Hypothalamus (tissue), 51 donors: ENCODE measurements at regions not wholly inside any gene's neighbourhood (a gene's known extent, or its start where the extent isn't known, plus 50 kb on each side); places are given as distances from the start of the nearest gene placed in this dataset.
"Not testable (repeated sequence)": the region's sequence is repeated elsewhere in the genome, so short reads cannot be mapped to it uniquely, and the experiment has no call there.

Experiments
- DNase-seq, 51 donors: peaks; one replicate each; lab custom pipeline; 2025; lab: John Stamatoyannopoulos, UW

DNA sequence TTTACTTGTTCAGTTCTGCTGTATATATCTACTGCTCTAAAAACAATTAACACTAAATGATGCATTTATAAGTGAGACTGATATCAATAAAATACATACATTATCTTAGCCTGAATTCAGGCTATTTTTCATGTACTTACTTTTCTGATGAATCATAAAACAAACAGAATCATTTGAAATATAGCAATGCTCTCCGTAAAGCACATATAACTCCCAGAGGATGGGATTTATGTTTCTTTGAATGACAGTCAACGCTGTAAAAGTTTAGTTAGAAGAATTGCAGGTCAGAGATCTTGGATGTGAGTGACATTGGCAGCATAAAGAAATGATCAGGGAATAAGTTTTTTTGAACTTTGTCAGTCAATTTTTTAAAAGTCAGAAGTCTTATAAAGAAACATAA lies 740.2 kb upstream of the NOVA1 start:
- DNase-seq = no peak

DNA sequence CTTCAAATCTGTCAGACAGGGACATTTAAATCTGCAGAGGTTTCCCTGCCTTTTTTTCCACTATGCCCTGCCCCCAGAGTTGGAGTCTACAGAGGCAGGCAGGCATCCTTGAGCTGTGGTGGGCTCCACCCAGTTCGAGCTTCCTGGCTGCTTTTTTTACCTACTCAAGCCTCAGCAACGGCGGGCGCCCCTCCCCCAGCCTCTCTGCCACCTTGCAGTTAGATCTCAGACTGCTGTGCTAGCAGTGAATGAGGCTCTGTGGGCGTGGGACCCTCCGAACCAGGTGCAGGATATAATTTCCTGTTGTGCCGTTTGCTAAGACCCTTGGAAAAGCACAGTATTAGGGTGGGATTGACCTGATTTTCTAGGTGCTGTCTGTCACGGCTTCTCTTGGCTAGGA lies 765.2 kb upstream of the NOVA1 start:
- not testable (repeated sequence) for DNase-seq

DNA sequence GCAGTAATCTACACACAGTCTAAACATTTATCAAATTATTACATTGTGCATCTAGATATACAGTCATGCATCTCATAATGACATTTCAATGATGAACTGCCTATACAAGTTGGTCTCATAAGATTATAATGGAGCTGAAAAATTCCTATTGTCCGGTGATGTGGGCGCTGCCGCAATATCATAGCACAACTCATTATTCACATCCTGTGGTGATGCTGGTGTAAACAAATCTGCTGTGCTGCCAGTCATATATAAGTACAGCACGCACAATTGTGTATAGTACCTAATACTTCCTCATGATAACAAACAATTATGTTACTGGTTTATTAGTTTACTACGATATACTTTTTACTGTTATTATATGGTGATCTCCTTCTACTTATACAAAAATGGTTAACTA lies 768.8 kb upstream of the NOVA1 start:
- no peak for DNase-seq

DNA sequence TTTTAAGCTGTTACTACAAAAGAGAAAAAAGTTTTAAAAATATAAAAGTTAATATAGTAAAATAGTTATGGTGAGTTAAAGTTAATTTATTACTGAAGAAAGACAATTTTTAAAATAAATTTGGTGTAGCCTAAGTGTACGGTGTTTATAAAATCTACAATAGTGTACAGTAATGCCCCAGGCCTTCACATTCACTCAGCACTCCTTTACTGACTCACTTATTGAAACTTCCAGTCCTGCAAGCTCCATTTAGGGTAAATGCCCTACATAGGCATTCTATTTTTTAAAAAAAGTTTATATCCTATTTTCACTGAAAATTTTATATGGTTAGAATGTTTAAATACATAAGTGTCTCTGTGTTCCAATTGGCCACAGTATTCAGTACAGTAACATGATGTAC lies 769.5 kb upstream of the NOVA1 start:
- DNase-seq = no peak

DNA sequence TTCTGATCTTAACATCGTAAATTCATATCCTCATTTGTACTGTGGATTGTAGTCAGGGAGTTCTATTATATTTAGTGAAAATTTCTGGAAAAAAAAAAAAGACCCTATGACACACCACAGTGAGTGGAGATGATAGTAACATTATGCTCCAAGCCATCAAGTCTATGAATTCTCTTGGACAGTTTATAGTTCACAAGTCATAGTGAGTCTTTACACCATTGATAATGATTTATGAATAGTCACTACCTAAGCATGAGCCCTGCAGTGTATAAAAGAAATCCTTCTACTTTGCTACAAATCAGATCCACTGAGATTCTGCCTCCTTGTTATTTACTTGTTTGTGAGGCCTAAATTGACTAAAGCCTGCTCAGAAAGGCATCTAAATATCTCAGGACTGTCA lies 772.2 kb upstream of the NOVA1 start:
- no peak for DNase-seq

DNA sequence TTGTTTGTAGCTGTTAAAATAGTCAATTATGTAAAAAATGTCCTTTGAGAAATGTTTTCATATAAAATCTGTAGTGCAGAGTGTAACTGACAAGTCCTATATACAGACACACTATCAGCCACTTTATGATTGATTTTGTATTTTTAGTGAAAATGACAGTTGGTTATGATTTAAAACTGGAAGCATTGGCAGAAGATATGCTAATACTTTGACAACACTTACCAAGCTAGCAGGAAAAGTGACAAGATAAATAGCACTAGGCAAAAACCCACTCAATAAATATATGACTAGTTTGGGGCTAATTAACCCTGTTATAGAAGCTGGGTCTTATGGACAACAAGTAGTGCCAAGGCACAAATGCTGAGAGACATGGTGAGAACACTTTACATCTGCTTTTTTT lies 772.9 kb upstream of the NOVA1 start:
- no peak for DNase-seq

DNA sequence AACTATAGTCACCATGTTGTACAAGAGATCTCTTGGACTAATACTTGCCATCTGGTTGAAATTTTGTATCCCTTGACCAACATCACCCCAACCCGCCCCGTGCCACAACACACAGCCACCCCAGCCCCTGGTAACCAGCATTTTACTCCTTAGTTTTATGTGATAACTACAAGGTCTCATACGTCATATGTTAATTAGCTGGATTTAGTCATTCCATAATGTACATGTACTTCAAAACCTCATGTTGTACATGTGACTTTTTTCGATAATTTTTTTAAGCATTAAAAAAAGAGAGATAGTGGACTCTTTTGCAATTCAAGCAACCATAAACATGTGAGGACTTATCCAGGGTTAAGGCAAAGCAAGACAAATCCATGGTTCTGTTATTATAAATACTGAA lies 773.4 kb upstream of the NOVA1 start:
- DNase-seq = no peak

DNA sequence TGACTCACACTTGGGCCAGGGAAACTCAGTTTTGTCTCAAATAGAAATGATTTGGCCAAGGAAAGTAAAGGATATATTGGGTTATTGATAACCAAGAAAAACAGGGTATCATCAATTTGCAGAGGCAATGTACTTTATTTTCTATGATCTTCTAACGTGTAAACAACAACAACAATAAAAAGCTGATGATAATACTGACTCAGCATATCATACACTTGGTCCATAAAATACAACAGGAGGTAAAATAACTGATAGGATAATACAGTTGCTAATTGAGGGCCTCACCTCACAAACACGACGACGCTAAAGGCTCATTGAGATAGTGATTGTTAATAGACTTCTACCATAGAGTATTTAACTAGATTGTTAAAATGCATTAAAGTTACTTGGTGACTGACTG lies 774.0 kb upstream of the NOVA1 start:
- DNase-seq = no peak

GRCh38 chr14:27372771-27373170 lies 774.9 kb upstream of the NOVA1 start:
- DNase-seq = no peak

- DNase-seq = no peak
Measured at GRCh38 chr14:27384124-27384523, 786.3 kb upstream of the NOVA1 start.

DNA sequence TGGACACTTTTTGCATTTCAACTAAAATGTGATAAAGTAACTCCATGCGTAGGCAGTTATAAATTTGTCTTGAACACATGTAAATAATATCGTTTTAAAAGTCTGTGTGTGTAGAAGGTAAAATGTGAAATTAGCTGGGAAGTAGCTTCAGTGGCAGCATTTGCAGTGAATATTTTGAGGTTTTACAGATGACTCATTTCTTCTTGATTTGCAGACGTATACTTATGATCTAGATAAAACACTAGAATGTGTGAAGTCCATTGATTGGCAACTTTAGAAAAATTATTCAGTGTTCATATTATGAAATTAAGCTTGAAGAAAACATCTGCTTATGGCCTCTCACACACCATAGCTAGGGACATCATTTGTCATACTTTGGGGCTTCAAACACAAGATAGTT lies 788.6 kb upstream of the NOVA1 start:
- DNase-seq = no peak

- no peak for DNase-seq
Measured at GRCh38 chr14:27387463-27387862, 789.6 kb upstream of the NOVA1 start.

DNA sequence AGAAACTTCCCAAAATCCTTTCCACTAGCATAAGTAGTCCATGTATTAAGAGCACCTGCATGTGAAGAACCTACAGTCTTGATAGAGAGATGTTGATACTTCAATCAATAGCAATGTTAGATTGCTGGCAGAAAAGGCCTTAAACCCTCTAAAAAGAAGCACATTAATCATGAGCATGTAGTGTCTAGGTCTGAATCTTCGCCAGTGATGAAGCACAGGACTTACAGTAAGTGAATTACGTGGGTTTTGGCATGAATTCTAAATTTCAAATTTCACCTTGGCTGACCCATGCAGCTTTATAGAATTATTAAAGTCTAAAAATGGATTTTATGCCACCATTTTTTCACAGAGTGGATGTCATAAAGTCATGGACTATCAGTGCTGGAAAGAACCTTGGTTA lies 791.6 kb upstream of the NOVA1 start:
- no peak for DNase-seq

GRCh38 chr14:27390155-27390554 lies 792.3 kb upstream of the NOVA1 start:
- DNase-seq = no peak

- DNase-seq = no peak
Measured at GRCh38 chr14:27391331-27391730, 793.5 kb upstream of the NOVA1 start.

DNA sequence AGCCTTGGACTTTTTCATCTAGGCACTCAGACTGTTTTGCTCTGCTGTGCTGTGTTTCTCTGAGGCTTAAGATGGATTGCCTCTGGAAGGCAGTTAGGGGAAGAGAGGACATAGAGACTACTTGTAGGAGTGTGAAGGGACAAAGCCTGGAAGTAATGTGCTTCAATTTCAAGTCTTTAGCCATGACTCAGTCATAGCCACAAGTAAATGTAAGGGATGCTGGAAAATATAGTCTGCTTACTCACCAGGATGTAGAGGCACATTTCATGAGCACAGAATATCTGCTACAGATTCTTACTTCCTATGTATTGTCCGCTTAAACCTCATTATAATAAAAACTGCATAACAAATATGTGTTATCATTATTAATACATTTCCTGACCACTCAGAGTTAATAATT lies 794.3 kb upstream of the NOVA1 start:
- DNase-seq = no peak

- no peak for DNase-seq
Measured at GRCh38 chr14:27409944-27410343, 812.1 kb upstream of the NOVA1 start.

DNA sequence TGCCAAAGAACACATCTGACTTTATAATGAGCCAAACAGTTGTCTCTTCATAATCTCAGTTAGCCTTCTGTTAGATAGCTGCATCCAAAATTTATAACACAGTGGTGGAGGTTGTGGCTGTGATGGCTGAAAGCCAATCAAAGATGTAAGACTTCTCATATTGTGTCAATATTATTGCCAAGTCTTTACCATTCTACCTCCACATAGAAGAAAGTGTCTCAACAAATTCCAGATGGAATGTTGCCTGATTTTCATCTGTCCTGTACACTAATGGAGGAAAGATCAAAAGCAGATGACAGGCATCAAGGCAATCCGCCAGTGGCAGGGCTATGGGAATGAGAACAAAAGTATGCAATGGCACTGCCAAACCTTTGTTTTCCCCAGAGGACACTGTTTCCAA lies 813.1 kb upstream of the NOVA1 start:
- DNase-seq = no peak

DNA sequence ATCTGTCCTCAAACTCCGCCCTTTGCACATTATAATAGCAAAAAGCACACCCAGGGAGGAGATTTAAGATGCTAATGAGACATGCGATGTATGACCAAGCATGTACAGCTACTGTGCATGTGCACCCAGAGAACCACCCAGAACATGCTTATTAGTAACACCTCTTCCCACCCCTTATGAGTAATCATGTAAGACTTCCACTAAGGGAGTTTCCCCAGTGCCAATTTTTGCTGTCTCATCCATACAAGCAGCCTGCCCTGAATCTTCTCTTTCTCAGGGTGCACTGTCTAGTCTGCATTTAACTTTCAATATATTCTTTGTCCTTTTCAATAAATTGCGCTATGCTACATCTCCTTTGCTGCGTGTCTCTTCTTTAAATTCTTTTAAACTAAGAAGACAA lies 830.0 kb upstream of the NOVA1 start:
- no peak for DNase-seq

- DNase-seq = no peak
Measured at GRCh38 chr14:27435923-27436670, 838.3 kb upstream of the NOVA1 start.

DNA sequence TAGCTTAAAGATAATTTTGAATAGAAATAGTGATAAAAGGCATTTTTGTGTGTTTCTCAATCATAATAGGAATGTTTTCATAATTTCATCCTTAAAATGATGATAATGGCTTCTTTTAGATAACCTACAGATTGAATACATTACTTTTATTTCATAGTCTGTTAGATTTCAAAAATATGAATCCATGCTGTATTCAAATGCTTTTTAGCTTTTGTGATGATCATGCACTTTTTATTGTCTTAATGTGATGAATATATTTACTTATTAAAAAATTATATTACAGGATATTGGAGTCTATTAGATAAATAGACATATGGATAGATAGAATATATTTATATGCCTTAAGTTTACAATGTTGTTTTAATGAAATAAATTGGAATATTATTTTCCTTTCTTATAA lies 886.8 kb upstream of the NOVA1 start:
- DNase-seq = no peak

DNA sequence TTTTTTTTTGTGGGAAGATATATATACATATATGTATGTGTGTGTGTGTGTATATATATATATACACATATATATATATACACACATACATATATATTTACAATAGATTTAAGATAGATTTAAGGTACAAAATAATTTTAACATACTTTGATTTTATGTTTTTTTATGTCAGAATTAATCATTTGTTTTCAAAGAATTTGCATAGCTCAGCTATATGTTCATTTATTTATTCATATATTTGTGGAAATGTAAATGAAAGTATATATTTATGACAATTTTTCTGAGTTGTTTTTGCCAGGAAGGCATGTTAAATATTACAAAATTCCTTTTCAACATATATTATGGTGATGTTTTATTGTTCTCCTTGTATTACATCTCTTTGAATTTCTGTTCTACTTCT lies 887.4 kb upstream of the NOVA1 start:
- DNase-seq = no peak

- no peak for DNase-seq
Measured at GRCh38 chr14:27506272-27506671, 908.4 kb upstream of the NOVA1 start.
